H9 (cell line): ENCODE measurements at regions not wholly inside any gene's neighbourhood (a gene's known extent, or its start where the extent isn't known, plus 50 kb on each side); places are given as distances from the start of the nearest gene placed in this dataset.

Experiments used
- DNase-seq: peaks from one replicate; pipeline ENCODE4 v3.0.0-alpha.2; 2017
- H2AFZ ChIP-seq: one replicate; pipeline ENCODE4 v1.6.1; 2013; ENCODE audit warnings: mild to moderate bottlenecking, low read length, control low read depth, moderate library complexity
- H2AK5ac ChIP-seq: 2 replicates; pipeline ENCODE4 v1.6.1; 2013; ENCODE audit warnings: low read length, control low read depth, mixed read lengths; ENCODE audit not compliant: insufficient read length
- H2BK120ac ChIP-seq: one replicate; pipeline ENCODE4 v1.6.1; 2013; ENCODE audit warnings: low read depth, mild to moderate bottlenecking, low read length, control low read depth, inconsistent platforms; ENCODE audit not compliant: poor library complexity, severe bottlenecking
- H2BK12ac ChIP-seq: 2 replicates; pipeline ENCODE4 v1.6.1; 2013; ENCODE audit warnings: low read length, control low read depth, mixed read lengths, low read depth; ENCODE audit not compliant: insufficient read length
- H2BK15ac ChIP-seq: 2 replicates; pipeline ENCODE4 v1.6.1; 2013; ENCODE audit warnings: low read depth, low read length, control low read depth
- H2BK20ac ChIP-seq: one replicate; pipeline ENCODE4 v1.6.1; 2013; ENCODE audit warnings: low read depth, mild to moderate bottlenecking, low read length, control low read depth, inconsistent platforms; ENCODE audit not compliant: poor library complexity, severe bottlenecking
- H2BK5ac ChIP-seq: 2 replicates; pipeline ENCODE4 v1.6.1; 2013; ENCODE audit warnings: low read length, control low read depth, mixed read lengths; ENCODE audit not compliant: insufficient read length
- H3K14ac ChIP-seq: 2 replicates; pipeline ENCODE4 v1.6.1; 2013; ENCODE audit warnings: low read length, control low read depth; ENCODE audit not compliant: insufficient read depth
- H3K18ac ChIP-seq: 2 replicates; pipeline ENCODE4 v1.6.1; 2013; ENCODE audit warnings: low read depth, mild to moderate bottlenecking, mixed read lengths, low read length, control low read depth; ENCODE audit not compliant: insufficient read length
- H3K23ac ChIP-seq: 2 replicates; pipeline ENCODE4 v1.6.1; 2013; ENCODE audit warnings: low read length, control low read depth, mixed read lengths, low read depth; ENCODE audit not compliant: insufficient read length
- H3K23me2 ChIP-seq: 2 replicates; pipeline ENCODE4 v1.6.1; 2013; ENCODE audit warnings: low read depth, mild to moderate bottlenecking, mixed read lengths, low read length, control low read depth; ENCODE audit not compliant: insufficient read length, poor library complexity, severe bottlenecking
- H3K27ac ChIP-seq: 2 replicates; pipeline ENCODE4 v1.5.1; 2013; ENCODE audit warnings: low read length, control low read depth, mixed read lengths, low read depth; ENCODE audit not compliant: insufficient read length
- H3K27me3 ChIP-seq: 2 replicates; pipeline ENCODE4 v1.6.1; 2013; ENCODE audit warnings: low read length, control low read depth, inconsistent platforms; ENCODE audit not compliant: insufficient read depth
- H3K4ac ChIP-seq: 2 replicates; pipeline ENCODE4 v1.6.1; 2013; ENCODE audit warnings: low read depth, mild to moderate bottlenecking, control low read depth, inconsistent platforms, low read length, moderate library complexity
- H3K4me1 ChIP-seq: 2 replicates; pipeline ENCODE4 v1.6.1; 2013; ENCODE audit warnings: low read length, control low read depth, inconsistent platforms; ENCODE audit not compliant: insufficient read depth
- H3K4me2 ChIP-seq: 2 replicates; pipeline ENCODE4 v1.6.1; 2013; ENCODE audit warnings: low read length, control low read depth, mixed read lengths; ENCODE audit not compliant: insufficient read length, insufficient read depth
- H3K56ac ChIP-seq: 2 replicates; pipeline ENCODE4 v1.6.1; 2013; ENCODE audit warnings: low read depth, mild to moderate bottlenecking, mixed read lengths, low read length, control low read depth; ENCODE audit not compliant: insufficient read length
- H3K79me1 ChIP-seq: 2 replicates; pipeline ENCODE4 v1.6.1; 2013; ENCODE audit warnings: low read depth, mild to moderate bottlenecking, moderate library complexity, low read length, control low read depth, inconsistent platforms; ENCODE audit not compliant: insufficient read depth, poor library complexity, severe bottlenecking
- H3K79me2 ChIP-seq: 2 replicates; pipeline ENCODE4 v1.6.1; 2013; ENCODE audit warnings: low read length, control low read depth, inconsistent platforms; ENCODE audit not compliant: insufficient read depth
- H3K9ac ChIP-seq: 2 replicates; pipeline ENCODE4 v1.6.1; 2013; ENCODE audit warnings: low read length, control low read depth, mixed read lengths; ENCODE audit not compliant: insufficient read length; ENCODE audit errors: extremely low read depth
- H3K9me3 ChIP-seq: one replicate; pipeline ENCODE4 v1.6.1; 2013; ENCODE audit warnings: low read depth, low read length, inconsistent platforms; ENCODE audit not compliant: control insufficient read depth
- H3T11ph ChIP-seq: one replicate; pipeline ENCODE4 v1.6.1; 2013; ENCODE audit warnings: mild to moderate bottlenecking, low read length, control low read depth, inconsistent platforms
- H4K20me1 ChIP-seq: one replicate; pipeline ENCODE4 v1.6.1; 2013; ENCODE audit not compliant: control insufficient read depth, insufficient read length, insufficient read depth
- H4K5ac ChIP-seq: 2 replicates; pipeline ENCODE4 v1.6.1; 2013; ENCODE audit warnings: low read depth, mild to moderate bottlenecking, mixed read lengths, low read length, control low read depth; ENCODE audit not compliant: insufficient read length
- H4K8ac ChIP-seq: replicated peaks from 2 replicates; pipeline ENCODE4 v1.6.1; 2013; ENCODE audit warnings: low read length, control low read depth, mixed read lengths, low read depth; ENCODE audit not compliant: insufficient read length
- H4K91ac ChIP-seq: 2 replicates; pipeline ENCODE4 v1.6.1; 2013; ENCODE audit warnings: low read depth, mild to moderate bottlenecking, moderate library complexity, mixed read lengths, low read length, control low read depth; ENCODE audit not compliant: insufficient read length
- H3K27ac Mint-ChIP-seq, 3 experiments: 2 replicates in 2 of 3; 3 replicates in 1 of 3; pipeline ENCODE4 v1.8.0; 2020 to 2021; ENCODE audit warnings: mixed read lengths in 3 of 3, mild to moderate bottlenecking in 1 of 3, moderate library complexity in 1 of 3
- H3K27me3 Mint-ChIP-seq: 2 replicates; pipeline ENCODE4 v1.8.0; 2021; ENCODE audit warnings: low read depth, mild to moderate bottlenecking, moderate library complexity, mixed read lengths
- H3K36me3 Mint-ChIP-seq, 3 experiments: 2 replicates in 2 of 3; 3 replicates in 1 of 3; pipeline ENCODE4 v1.8.0; 2020 to 2021; ENCODE audit warnings: low read depth in 3 of 3, mixed read lengths in 3 of 3; ENCODE audit not compliant: insufficient read depth in 1 of 3
- H3K4me1 Mint-ChIP-seq, 2 experiments: 2 replicates each; pipeline ENCODE4 v1.8.0; 2020; ENCODE audit warnings: mixed read lengths in 2 of 2
- H3K4me3 Mint-ChIP-seq, 2 experiments: 2 replicates in 1 of 2; 3 replicates in 1 of 2; pipeline ENCODE4 v1.8.0; 2020 to 2021; ENCODE audit warnings: mild to moderate bottlenecking in 2 of 2, mixed read lengths in 2 of 2, moderate library complexity in 1 of 2
- H3K9me3 Mint-ChIP-seq, 2 experiments: 2 replicates in 1 of 2; 3 replicates in 1 of 2; pipeline ENCODE4 v1.8.0; 2020; ENCODE audit warnings: mild to moderate bottlenecking in 2 of 2, mixed read lengths in 2 of 2, moderate library complexity in 1 of 2
- WGBS: extraction: QIAGEN DNeasy Blood & Tissue Kit; methylation state at CpG from one replicate; pipeline ENCODE4 v1.1.7; 2013; ENCODE audit warnings: missing lambda C conversion rate, low lambda C conversion rate, mixed read lengths; ENCODE audit not compliant: insufficient read length; ENCODE audit errors: extremely low coverage; 5-methylcytosine and 5-hydroxymethylcytosine counted together
- TF ChIP-seq, protein P1 (sequence below): fragments of 200-600 bp; sonication (generic); conservative IDR thresholded peaks from 3 replicates; pipeline ENCODE4 v1.8.0; 2021; ENCODE audit warnings: antibody characterized with exemption, mild to moderate bottlenecking

DNA sequence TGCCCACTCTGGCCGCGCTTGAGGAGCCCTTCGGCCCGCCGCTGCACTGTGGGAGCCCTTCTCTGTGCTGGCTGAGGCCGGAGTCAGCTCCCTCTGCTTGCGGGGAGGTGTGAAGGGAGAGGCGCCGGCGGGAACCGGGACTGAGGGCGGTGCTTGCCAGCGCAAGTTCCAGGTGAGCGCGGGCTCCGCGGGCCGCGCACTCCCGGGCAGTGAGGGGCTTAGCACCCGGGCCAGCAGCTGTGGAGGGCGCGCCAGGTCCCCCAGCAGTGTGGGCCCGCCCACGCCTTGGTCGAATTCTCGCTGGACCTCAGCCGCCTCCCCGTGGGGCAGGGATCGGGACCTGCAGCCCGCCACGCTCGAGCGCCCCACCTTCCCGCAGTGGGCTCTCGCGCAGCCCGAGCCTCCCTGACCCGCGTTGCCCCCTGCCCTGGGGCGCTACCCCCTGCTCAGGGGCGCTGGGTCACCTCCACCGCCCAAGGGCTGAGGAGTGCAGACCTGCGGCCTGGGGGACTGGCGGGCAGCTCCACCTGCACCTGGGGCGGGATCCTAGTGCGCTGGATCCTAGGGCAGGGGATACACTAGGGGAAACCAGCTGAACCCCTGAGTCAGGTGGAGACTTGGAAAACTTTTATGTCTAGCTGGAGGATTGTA, 97.3 kb downstream of the CD8B2 start:
- Mint-ChIP-seq H3K36me3 (no peaks in the 10 kb centered on the region), H3K27me3 (peaks cover 40% of the 10 kb centered on the region), H3K9me3 (no peaks in the 10 kb centered on the region; a peak in 1 of 5 replicates), H3K4me3 (no peak overlapping the region), H3K27ac (no peak overlapping the region), H3K4me1 (peaks cover 11 to 12% of the 10 kb centered on the region in 2 experiments)
- H3K79me1 ChIP-seq = no peaks in the 10 kb centered on the region
- TF ChIP-seq, protein P1, sequence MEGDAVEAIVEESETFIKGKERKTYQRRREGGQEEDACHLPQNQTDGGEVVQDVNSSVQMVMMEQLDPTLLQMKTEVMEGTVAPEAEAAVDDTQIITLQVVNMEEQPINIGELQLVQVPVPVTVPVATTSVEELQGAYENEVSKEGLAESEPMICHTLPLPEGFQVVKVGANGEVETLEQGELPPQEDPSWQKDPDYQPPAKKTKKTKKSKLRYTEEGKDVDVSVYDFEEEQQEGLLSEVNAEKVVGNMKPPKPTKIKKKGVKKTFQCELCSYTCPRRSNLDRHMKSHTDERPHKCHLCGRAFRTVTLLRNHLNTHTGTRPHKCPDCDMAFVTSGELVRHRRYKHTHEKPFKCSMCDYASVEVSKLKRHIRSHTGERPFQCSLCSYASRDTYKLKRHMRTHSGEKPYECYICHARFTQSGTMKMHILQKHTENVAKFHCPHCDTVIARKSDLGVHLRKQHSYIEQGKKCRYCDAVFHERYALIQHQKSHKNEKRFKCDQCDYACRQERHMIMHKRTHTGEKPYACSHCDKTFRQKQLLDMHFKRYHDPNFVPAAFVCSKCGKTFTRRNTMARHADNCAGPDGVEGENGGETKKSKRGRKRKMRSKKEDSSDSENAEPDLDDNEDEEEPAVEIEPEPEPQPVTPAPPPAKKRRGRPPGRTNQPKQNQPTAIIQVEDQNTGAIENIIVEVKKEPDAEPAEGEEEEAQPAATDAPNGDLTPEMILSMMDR = no peak
- no peak overlapping the region for H2BK120ac ChIP-seq
- H3K56ac ChIP-seq = no peak overlapping the region
- peak; percentile 56 for DNase-seq
- H3K9ac ChIP-seq = no peak overlapping the region
- H4K5ac ChIP-seq = no peak overlapping the region
- H2BK12ac ChIP-seq = no peak overlapping the region
- no peak overlapping the region for H4K91ac ChIP-seq
- H3T11ph ChIP-seq = no peak overlapping the region
- H3K79me2 ChIP-seq = no peaks in the 10 kb centered on the region
- H3K14ac ChIP-seq = no peak overlapping the region
- H3K27me3 ChIP-seq = no peaks in the 10 kb centered on the region; the same call in 1 of the 2 replicates
- H2AK5ac ChIP-seq = no peak overlapping the region
- no peak overlapping the region for H3K23ac ChIP-seq
- H2BK5ac ChIP-seq = no peak overlapping the region
- H3K9me3 ChIP-seq = no peaks in the 10 kb centered on the region
- H3K23me2 ChIP-seq = peaks cover 4% of the 10 kb centered on the region
- no peak overlapping the region for H3K27ac ChIP-seq
- no peak overlapping the region for H3K18ac ChIP-seq
- no peak overlapping the region for H2AFZ ChIP-seq
- WGBS = no CpG with 5 or more reads among the region's 47 CpGs
- H3K4me2 ChIP-seq = no peak overlapping the region
- no peak overlapping the region for H2BK15ac ChIP-seq
- no peak overlapping the region for H3K4ac ChIP-seq
- no peak overlapping the region for H2BK20ac ChIP-seq
- no peaks in the 10 kb centered on the region for H3K4me1 ChIP-seq
- H4K20me1 ChIP-seq = no peaks in the 10 kb centered on the region
- H4K8ac ChIP-seq = no peak overlapping the region
